Gastrocnemius medialis (tissue), 4 donors: ENCODE measurements at regions not wholly inside any gene's neighbourhood (a gene's known extent, or its start where the extent isn't known, plus 50 kb on each side); places are given as distances from the start of the nearest gene placed in this dataset.

ENCODE experiments used
- ATAC-seq, 2 donors: fragments of 150-250 bp; one replicate each; pipeline ENCODE4 v1.9.1; 2016
- DNase-seq, 2 donors: peaks; one replicate each; pipeline ENCODE4 v3.0.0-alpha.2; 2019
- H3K27ac ChIP-seq, 4 donors: fragments of 200-600 bp; sonication (generic); 1 replicate in 1 of 4; 2 replicates in 3 of 4; pipeline ENCODE4 v1.5.1; 2016 to 2018; ENCODE audit warnings: mild to moderate bottlenecking in 2 of 4, moderate library complexity in 1 of 4
- H3K27me3 ChIP-seq, 3 donors: fragments of 200-600 bp; sonication (generic) in 2 of 3; 1 replicate in 1 of 3; 2 replicates in 2 of 3; pipeline versions ENCODE4 v1.5.1 to v1.6.0; 2016 to 2019; ENCODE audit warnings: mild to moderate bottlenecking in 1 of 3, moderate library complexity in 1 of 3
- H3K36me3 ChIP-seq, 2 donors: fragments of 200-600 bp; sonication (generic) in 1 of 2; one replicate each; pipeline ENCODE4 v1.5.1; 2017 to 2018
- H3K4me1 ChIP-seq, 2 donors: fragments of 200-600 bp; sonication (generic) in 1 of 2; one replicate each; pipeline ENCODE4 v1.5.1; 2016 to 2017; ENCODE audit warnings: mild to moderate bottlenecking in 2 of 2
- H3K4me3 ChIP-seq, 4 donors: fragments of 200-600 bp; sonication (generic) in 3 of 4; 1 replicate in 1 of 4; 2 replicates in 3 of 4; pipeline ENCODE4 v1.5.1; 2016 to 2019; ENCODE audit warnings: mild to moderate bottlenecking in 2 of 4
- H3K9me3 ChIP-seq, 3 donors: fragments of 200-600 bp; sonication (generic) in 2 of 3; 1 replicate in 1 of 3; 2 replicates in 2 of 3; pipeline ENCODE4 v1.5.1; 2016 to 2019
- POLR2A ChIP-seq, 2 donors: fragments of 450-650 bp; IDR thresholded peaks; one replicate each; pipeline ENCODE4 v1.6.1; 2017; ENCODE audit warnings: antibody characterized with exemption in 2 of 2, mild to moderate bottlenecking in 2 of 2, moderate library complexity in 2 of 2
- in situ Hi-C, 4 donors: fragments of 200-750 bp; cut with MboI; loops; one replicate each; pipeline versions ENCODE4 v1.15.0 to v1.8.0; 2017; ENCODE audit warnings: low sequenced_read_pairs in 4 of 4
- intact Hi-C: fragments of 100-400 bp; cut with DNase I; formaldehyde crosslinking; loops from one replicate; pipeline ENCODE4 v1.15.1; 2023; ENCODE audit warnings: low total_unique reads
- TF ChIP-seq, protein P1 (sequence below), 5 experiments: fragments of 450-650 bp in 3 of 5; fragments of 200-600 bp in 2 of 5; sonication (generic) in 2 of 5; IDR thresholded peaks in 4 of 5; conservative IDR thresholded peaks in 1 of 5; 1 replicate in 4 of 5; 2 replicates in 1 of 5; pipeline ENCODE4 v1.5.1; 2016 to 2019; ENCODE audit warnings: antibody characterized with exemption in 5 of 5, mild to moderate bottlenecking in 3 of 5, moderate library complexity in 3 of 5

DNA sequence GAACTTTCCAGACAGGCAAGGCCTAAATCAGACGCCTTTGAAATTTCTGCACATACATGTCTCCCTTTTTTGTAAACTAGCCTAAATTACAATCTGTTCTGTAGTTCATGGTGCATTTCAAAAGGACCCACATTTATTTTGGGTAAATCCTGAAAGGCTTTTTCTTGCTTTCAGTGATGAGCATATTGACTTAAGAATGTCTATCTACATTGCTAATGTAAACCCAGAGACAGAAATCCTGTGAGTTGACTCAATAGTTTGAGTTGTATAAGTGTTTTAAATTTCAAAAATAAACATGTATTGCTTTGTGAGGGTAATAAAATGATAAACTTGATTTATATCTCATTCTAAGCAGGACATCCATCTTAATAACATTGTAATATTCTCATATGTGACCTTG is 977.0 kb upstream of the NR2F2 start:
- DNase-seq (no peak), ATAC-seq (no peak)
- H3K9me3 ChIP-seq: no peaks in the 10 kb centered on the region
- H3K27me3 ChIP-seq: no peaks in the 10 kb centered on the region
- intact Hi-C loops (no loop called here), in situ Hi-C loops (no loop called here)
- H3K36me3 ChIP-seq: no peaks in the 10 kb centered on the region
- H3K4me3 ChIP-seq: no peak overlapping the region
- no peak overlapping the region for H3K27ac ChIP-seq
- TF ChIP-seq POLR2A (IDR thresholded peaks at IDR 0.05): no peak
- TF ChIP-seq, protein P1, sequence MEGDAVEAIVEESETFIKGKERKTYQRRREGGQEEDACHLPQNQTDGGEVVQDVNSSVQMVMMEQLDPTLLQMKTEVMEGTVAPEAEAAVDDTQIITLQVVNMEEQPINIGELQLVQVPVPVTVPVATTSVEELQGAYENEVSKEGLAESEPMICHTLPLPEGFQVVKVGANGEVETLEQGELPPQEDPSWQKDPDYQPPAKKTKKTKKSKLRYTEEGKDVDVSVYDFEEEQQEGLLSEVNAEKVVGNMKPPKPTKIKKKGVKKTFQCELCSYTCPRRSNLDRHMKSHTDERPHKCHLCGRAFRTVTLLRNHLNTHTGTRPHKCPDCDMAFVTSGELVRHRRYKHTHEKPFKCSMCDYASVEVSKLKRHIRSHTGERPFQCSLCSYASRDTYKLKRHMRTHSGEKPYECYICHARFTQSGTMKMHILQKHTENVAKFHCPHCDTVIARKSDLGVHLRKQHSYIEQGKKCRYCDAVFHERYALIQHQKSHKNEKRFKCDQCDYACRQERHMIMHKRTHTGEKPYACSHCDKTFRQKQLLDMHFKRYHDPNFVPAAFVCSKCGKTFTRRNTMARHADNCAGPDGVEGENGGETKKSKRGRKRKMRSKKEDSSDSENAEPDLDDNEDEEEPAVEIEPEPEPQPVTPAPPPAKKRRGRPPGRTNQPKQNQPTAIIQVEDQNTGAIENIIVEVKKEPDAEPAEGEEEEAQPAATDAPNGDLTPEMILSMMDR (IDR thresholded peaks at IDR 0.05 in 4 of 5, conservative IDR thresholded peaks at IDR 0.05 in 1 of 5): no peak
- no peaks in the 10 kb centered on the region for H3K4me1 ChIP-seq

DNA sequence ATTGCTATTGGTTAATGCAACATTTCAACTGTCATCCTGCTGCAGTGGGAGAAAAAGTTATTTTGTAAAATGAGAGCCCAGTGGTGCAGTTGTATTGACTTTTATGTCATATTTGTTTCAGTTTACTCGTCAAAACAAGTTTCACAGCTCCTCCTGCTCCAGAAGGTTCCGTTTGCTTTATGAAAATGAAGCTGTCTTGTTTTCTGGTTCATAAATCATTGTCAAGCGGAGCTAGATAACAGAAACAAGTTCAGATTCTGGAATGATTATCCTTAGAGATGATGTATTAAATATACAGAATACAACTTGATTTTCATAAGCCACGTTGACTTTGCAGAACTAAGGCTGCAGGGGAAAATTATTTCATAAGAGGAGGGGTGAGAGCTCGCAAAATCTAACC is 970.5 kb upstream of the NR2F2 start:
- in situ Hi-C loops (no loop called here), intact Hi-C loops (no loop called here)
- Histone ChIP-seq H3K4me3 (no peak overlapping the region), H3K36me3 (no peaks in the 10 kb centered on the region), H3K27me3 (no peaks in the 10 kb centered on the region), H3K4me1 (no peaks in the 10 kb centered on the region), H3K9me3 (no peaks in the 10 kb centered on the region), H3K27ac (no peak overlapping the region)
- DNase-seq (no peak), ATAC-seq (no peak)
- TF ChIP-seq, protein P1 (IDR thresholded peaks at IDR 0.05 in 4 of 5, conservative IDR thresholded peaks at IDR 0.05 in 1 of 5): no peak
- no peak for TF ChIP-seq POLR2A (IDR thresholded peaks at IDR 0.05)

- H3K4me1 ChIP-seq: no peaks in the 10 kb centered on the region
- no peaks in the 10 kb centered on the region for H3K36me3 ChIP-seq
- no peak overlapping the region for H3K27ac ChIP-seq
- intact Hi-C loops: no loop called here
- no peaks in the 10 kb centered on the region for H3K27me3 ChIP-seq
- no peak for ATAC-seq
- H3K4me3 ChIP-seq: no peak overlapping the region
- in situ Hi-C loops: no loop called here
- TF ChIP-seq, protein P1 (IDR thresholded peaks at IDR 0.05 in 4 of 5, conservative IDR thresholded peaks at IDR 0.05 in 1 of 5): no peak
- no peak for TF ChIP-seq POLR2A (IDR thresholded peaks at IDR 0.05)
- H3K9me3 ChIP-seq: no peaks in the 10 kb centered on the region
- no peak for DNase-seq
These were observed 968.2 kb upstream of the NR2F2 start for GRCh38 chr15:95362306-95362705.

DNA sequence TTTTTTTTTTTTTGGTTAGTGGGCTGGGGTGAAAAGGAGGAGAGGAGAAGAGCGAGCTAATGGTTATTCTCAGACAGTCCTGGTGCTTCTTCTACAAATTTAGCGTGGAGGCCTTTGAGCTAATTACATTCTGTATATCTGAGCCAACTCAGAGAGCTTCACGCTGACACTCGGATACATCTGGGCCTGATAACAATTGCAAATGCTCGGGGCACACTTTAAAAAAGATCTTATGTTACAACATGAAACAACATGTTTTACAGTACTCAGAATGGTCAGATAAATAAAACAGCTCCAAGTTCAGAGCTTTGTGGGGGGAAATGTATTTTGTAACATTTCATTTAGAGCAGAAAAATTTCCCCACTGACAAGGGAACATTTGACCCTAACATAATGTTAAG is 966.9 kb upstream of the NR2F2 start:
- Histone ChIP-seq H3K4me1 (no peaks in the 10 kb centered on the region), H3K27me3 (no peaks in the 10 kb centered on the region), H3K4me3 (no peak overlapping the region), H3K27ac (no peak overlapping the region), H3K9me3 (no peaks in the 10 kb centered on the region), H3K36me3 (no peaks in the 10 kb centered on the region)
- intact Hi-C loops (no loop called here), in situ Hi-C loops (no loop called here)
- DNase-seq (no peak), ATAC-seq (no peak)
- TF ChIP-seq, protein P1 (IDR thresholded peaks at IDR 0.05 in 4 of 5, conservative IDR thresholded peaks at IDR 0.05 in 1 of 5): no peak
- no peak for TF ChIP-seq POLR2A (IDR thresholded peaks at IDR 0.05)

- H3K27ac ChIP-seq: peak overlapping the region in 2 of 4 donors; percentile 19 to 45
- H3K36me3 ChIP-seq: no peaks in the 10 kb centered on the region
- intact Hi-C loops (no loop called here), in situ Hi-C loops (no loop called here)
- no peak overlapping the region for H3K4me3 ChIP-seq
- TF ChIP-seq, protein P1 (IDR thresholded peaks at IDR 0.05 in 4 of 5, conservative IDR thresholded peaks at IDR 0.05 in 1 of 5): no peak
- no peak for TF ChIP-seq POLR2A (IDR thresholded peaks at IDR 0.05)
- peak; percentile 70 to 80 for ATAC-seq
- no peaks in the 10 kb centered on the region for H3K4me1 ChIP-seq
- H3K9me3 ChIP-seq: no peaks in the 10 kb centered on the region
- no peaks in the 10 kb centered on the region for H3K27me3 ChIP-seq
- DNase-seq: no peak
These were observed 964.9 kb upstream of the NR2F2 start for GRCh38 chr15:95365511-95366107.
